GM21515 (cell line): ENCODE measurements at regions not wholly inside any gene's neighbourhood (a gene's known extent, or its start where the extent isn't known, plus 50 kb on each side); places are given as distances from the start of the nearest gene placed in this dataset.
A peak's percentile ranks its signal among the peaks of the same experiment; 100 is the strongest.
"Not testable (repeated sequence)": the region's sequence is repeated elsewhere in the genome, so short reads cannot be mapped to it uniquely, and the experiment has no call there.

ENCODE experiments used
- ATAC-seq: cut with Tn5 transposase; IDR thresholded peaks from one replicate; pipeline ENCODE4 v1.9.1; 2021; ENCODE audit not compliant: unreplicated experiment

DNA sequence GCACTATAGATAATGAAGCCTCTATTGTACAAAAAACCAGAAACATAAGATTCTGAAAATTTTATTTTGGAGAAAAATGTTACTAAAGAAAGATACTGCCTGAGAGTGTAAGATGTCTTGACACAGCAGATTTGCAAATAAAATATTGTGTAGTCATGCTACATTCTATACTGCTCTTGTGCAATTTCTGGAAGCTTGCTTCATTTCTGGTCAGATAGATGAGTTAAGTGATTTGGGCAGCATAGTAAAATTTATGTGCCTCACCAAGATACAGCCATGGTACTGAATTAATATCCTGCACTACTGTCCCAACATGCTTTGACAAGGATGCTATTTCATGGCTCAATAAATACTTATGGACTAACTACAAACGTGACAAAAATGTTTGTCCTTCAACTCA is 55.1 kb upstream of the STARD13 start:
- ATAC-seq, result no peak

DNA sequence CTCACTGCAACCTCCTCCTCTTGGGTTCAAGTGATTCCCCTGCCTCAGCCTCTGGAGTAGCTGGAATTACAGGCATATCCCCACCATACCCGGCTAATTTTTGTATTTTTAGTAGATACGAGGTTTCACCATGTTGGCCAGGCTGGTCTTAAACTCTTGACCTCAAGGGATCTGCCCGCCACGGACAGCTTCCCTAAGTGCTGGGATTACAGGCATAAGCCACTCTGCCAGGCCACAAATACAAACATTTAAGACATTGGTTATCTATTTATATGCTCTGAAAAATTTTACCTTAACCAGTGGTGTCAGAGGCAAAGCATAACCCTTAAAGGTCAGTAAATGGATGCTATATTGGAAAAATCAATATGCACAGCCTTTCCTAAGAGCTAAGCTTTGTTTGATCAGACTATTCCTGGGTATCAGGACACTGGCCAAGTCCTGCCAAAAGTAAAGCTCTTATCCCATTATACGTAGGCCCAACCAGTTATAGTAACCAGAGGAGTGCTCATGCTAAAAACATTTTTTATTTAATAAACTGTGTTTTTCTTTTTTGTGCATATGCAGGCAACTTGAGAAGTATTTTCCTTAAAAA is 56.4 kb upstream of the STARD13 start:
- no peak for ATAC-seq

DNA sequence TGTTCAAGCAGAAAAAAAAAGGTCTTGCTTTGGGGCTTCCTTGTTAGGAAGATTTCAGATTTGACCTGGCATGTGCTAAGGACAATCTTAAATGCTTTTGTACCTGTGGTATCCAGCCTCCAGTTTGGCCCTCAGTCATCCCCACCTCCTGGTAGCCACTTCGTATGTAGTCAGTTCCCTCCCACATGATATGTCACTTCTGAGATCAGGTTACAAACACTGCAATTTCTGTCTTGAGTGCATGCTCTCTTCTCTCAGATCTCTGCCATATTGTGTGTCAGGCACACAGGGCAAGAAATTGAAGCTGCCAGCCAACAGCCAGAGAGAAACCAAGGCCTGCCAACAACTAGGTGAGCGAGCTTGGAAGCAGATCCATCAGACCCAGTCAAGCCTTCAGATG is 60.3 kb upstream of the STARD13 start:
- ATAC-seq, result no peak

DNA sequence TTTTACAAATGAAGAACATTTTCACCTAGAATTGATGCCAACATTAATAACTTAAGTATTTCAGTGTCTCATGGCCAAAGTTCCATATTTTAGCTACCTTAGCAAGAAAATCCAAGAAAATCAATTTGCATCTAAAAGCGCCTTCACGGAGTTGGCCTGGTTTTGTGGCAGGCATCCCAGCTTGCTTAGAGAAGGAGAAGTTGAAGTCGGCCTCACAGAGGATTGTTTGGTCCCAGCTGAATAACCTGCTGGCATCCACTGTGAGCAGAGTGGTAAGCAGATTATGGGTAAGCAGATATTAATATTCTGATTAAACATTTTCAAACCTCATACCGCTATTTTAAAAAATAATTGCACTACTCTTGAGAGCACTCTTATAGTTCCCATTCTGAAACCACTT is 62.3 kb upstream of the STARD13 start:
- ATAC-seq, result no peak

DNA sequence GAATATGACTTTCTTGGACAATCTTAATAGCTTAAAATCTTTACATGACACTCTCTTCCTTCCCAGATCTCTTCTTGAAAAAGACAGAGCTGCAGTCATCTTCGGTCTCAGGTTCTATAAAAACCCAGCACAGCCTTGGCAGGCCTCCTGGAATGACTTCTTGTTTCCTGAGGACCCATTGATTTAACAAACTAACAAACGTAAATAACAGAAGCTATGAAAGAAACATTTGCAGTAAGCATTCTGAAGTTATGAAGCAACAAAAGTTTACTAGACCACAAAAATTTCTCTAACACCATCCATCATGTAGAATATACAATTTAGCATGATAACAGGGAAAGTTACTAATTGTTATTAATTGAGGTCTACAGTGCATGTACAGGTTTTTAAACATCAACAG is 62.8 kb upstream of the STARD13 start:
- ATAC-seq, result no peak

DNA sequence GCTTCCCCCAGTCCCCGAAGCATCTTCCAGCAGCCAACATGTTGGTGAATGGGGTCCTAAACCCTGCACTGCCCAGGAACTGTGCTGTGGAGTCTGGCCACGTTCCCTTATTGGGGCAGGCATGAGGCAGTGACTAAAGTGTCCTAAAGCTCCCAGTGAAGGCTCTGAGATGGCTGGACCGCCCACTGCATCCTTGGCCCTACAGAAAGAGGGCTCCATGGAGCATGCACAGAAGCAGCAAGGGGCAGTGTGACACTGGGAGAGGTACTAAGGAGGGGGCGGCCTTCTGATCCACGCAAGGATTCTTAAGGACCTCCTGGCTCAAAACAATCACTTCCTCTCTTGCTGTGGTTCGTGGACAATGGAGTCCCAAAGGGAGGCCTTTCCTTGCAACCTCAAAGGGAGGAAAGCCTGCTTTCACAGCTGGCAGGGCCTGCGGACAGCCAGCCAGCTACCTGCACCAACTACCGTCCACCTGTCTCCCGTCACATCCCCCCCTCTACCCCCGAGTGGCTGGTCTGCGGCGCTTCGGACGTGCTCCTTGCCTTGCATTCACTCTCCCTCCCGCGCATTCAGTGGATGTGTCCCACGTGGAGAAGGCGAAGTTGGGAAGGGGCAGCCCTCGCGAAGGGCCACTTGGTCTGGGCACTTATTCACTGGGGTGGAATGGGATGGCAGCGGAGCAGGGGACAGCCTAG is 63.9 kb upstream of the STARD13 start:
- no peak for ATAC-seq

DNA sequence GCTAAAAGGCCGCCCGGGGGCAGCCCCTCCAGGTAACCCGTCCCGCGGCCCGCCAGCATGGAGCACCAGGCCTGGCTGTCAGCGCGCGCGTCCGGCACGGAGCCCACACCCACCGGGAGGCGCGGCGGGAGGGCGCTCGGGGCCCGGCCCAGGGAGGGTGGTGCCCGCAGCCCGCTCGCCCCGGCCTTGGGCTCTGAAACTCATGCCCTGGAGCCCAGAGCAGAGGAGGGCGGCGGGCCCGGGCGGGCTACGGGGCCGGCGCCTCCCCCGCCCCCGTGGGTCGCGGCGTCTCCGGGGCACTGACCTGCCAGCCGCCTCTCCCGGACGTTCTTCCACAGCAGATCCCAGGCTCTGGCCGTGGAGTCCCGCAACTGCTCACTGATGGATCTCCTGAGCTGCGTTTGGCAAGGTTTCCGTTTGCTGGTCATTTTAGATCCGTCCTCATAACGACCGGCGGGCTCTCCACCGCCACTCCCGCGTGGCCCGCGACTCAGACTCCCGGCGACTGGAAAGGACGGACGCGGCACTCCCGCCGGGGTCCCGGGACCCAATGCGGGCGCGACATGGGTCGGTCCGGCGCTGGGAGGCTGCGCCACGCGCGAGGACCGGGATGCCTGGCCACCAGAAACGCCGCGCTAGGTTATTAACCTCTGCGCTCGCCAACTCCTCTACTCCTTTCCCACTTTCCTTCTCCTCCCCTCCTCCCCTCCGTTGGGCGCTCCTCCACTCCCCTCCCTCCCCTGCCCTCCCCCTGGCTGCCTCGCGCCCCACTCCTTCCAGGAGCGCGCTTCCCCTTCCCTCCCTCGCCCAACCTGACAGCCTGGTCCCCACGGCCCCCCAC is 64.7 kb upstream of the STARD13 start:
- no peak for ATAC-seq

DNA sequence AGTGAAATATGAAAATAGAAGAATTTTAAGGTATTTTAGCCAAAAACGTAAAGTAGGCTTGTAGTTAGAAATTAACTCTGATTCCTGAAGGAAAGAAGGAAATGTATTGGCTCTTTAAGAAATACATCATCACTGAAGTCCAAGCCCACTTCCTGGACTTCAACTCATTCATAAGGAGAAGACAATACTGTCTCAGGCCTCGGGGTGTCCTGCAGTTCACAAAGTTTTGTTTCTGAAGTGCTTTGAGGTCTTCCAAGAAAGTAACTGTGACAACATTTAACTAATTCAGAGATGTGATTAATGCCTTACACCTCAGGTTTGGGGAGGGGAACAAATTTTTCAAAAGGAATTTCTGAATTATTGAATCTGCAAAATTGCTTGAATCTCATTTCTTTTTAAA is 65.8 kb upstream of the STARD13 start:
- no peak for ATAC-seq

DNA sequence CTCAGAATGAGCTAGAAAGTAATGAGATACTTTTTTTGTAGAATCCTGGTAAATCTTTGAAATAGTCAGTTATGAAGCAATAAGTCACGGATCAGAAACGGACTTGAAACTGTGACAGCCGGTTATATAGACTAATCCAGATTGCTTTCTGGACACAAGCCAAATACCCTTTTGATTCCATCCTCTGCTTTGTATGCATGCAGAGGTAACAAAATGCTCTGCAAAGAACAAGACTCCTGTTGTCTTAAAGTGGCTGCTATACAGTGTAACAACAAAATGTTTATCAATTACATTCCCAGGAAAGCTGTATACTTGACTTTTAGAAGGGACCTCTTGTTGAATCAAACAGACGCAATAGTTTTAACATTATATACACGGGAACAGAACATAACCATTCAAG is 66.5 kb upstream of the STARD13 start:
- ATAC-seq, result no peak

DNA sequence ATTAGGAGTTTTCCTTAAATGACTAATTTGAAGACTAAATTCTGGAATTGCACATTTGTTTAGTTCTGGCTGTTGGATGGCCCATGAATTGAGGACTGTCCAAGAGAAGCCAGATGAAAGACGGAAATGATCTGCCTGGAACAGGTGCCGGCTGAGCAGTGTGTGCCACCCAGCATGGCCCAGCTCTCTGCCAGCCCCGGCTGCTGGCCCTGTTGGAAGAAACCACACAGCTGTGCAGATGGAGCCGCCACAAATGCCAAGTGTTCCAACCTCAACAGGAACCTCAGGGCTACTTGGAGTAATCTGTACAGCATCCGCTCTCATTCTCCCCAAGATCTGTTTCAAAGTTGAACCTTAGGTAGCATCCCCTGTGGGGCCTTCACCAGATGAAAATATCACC is 67.0 kb upstream of the STARD13 start:
- no peak for ATAC-seq

DNA sequence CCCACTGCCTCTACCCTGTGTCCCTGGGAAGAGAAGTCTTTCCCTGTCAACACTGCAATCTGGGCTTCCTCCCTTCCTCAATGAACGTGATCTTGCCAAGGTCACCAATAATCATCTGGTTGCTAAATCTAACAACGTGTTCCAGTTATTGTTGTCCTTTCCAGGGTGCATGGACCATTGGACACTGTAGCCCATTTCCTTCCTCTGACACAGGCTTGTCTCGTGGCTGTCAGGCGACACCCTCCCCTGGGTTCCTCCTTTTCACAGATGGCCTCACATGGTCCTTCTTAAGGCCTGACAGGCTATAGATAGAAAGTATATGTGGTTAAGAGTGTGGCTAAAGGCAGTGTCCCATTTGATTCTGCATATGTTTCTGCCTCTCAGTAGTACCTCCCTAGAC is 67.7 kb upstream of the STARD13 start:
- peak; percentile 70 for ATAC-seq

DNA sequence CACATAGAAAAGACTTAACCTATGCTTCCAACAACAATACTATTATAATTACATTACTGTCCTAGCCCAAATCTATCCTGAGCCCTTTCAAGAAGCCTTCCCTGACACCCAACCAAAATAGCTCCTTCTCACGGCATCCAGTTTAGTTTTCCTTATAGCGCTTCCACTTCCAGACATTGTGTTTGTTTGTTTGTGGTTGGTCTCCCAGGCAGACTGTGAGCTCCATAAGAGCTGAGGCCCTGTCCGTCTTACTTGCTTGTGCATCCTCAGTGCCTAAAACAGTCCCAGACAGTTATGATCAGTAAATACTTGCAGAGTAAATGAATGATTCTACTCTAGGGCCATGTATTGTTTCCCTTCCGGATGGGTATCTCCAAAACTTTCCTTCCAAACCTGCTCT is 68.1 kb upstream of the STARD13 start:
- no peak for ATAC-seq

DNA sequence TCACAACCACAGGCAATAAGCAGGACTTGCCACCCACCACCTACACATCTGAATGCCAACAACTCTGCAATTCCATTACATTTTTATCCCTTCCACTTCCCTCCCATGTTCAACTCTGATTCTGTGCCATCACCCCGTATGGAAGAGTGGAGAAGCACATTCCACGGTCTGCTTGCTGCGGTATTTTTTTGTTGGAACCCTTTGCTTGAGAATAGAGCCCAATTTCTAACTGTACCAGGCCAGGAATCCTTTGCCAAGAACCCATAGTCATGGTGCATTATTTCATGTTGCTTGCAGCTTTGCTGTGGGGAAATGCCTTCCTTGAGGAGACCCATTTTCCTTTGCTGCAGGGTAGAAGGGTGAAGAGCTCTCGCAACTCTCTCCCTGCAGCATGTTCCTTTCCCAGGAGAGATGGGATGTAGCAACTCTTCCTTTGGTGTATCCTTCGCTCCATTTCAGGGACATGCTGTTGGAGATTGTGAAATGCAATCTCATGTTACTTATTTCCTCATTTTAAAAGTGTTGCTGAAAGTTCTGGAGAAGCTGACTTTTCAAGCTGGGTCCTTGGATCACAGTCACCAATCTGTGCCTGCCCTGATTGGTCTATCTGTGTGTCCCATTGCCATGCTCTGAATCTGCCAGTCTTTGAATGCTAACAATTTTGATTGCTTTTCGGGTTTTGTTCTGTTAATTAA is 69.8 kb upstream of the STARD13 start:
- no peak for ATAC-seq

DNA sequence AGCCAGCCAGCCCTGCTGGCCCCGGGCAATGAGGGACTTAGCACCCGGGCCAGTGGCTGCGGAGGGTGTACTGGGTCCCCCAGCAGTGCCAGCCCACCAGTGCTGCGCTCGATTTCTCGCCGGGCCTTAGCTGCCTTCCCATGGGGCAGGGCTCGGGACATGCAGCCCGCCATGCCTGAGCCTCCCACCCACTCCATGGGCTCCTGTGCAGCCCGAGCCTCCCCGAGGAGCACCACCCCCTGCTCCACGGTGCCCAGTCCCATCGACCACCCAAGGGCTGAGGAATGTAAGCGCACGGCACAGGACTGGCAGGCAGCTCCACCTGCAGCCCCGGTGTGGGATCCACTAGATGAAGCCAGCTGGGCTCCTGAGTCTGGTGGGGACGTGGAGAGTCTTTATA is 72.5 kb upstream of the STARD13 start:
- not testable (repeated sequence) for ATAC-seq

DNA sequence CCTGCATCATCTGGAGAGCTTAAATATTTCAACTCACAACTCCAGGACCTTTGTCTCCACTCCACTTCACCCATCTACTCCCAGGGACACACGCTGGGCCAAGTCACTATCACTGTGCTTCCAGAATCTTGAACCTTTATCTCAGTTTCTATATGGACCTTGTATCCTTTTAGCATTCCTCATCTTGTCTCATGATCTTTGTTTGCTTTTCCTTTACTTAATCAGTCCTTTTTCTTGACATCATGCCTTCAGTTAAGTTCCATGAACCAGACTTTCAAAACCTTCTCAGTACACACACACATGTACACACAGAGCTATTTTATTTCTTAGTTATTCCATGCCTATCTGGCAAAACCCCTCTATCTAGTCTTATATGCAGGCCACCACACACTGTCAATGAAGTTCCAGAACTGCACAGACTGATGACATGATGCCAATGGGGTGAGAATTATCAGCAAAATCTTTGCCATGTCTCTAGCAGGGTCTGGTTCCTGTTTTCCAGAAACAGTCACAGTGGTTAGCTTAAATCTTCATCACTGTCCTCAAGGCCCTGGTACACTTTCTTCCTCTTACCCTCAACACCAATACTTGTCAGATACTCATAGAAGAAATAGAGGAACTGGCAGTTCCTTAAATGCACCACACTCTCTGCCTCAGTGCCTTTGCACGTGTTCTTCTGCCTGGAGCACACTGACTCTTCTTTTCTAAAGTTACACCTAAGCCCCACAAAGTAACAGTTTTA is 77.6 kb upstream of the STARD13 start:
- ATAC-seq, result no peak

DNA sequence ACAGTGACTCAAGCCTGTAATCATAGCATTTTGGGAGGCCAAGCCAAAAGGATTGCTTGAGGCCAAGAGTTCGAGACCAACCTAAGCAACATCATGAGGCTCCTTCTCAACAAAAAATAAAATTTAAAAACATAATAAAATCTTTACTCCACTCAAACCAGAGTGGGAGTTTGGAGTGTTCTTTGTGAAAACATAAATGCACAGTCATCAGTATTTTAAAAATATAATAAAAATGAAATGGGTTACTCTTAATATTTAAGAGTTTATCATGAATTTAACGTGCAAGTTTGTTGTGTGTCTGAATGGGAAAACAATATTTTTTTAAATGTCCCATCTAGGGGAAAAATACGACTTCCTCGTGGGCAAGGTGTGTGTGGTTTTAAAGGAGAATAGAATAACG is 78.6 kb upstream of the STARD13 start:
- no peak for ATAC-seq

DNA sequence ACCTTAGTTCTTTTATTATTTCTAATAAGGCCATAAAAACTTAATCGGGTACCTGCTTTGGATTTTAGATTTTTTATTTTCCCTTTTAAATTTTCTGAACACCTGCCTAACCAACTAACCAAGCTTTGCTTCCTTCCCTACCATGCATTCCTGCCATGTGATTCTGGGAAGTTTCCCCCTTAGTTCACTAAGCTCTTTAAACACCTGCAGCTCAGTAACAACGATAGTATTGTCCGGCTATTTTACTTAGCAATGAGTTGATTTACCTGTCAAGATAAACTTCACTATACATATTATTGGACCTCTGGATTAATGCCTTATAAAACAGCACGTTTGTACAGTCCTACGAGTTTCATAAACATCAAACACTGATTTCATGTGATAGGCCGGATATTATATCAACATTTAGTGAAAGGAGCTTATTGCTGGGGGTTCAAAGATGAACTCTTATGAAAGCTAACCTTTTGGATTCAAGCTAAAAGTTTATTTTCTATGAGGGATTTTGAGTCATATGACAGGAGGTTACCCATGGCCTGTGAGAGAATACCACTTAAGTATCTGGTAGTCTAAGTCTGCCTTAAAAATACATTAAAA is 81.0 kb upstream of the STARD13 start:
- ATAC-seq, result no peak

DNA sequence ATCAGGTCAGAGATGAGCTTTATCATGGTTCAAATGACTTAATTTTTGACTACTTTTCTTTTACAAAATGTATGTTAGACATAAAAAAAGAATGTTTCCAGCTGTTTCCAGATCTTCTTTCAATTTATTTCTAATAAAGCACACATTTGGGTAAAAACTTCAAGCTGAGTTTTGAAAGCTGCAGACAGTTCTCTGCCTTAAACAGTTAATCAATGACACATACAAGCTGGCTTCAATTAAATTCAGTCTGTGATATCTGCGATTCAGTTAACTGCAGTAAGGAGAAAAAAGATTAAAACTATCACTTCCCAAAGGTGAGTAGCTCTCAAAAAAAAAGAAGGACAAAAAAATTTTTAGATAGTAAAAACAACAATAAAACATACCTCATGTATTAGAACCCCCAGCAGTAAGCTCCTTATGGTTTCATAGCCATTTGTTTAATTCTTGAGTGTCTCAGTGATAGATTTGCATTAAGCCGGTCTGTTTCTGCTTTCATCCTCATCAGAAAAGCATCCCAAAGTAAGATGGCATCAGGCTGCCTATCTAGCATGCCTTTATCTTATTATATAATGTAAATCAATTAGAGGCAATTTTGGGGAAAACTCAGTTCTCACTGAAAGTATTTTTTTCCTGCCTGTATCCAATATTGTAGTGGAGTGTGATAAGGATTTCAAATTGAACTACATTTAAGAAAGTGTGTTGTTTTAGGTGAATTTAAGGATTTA is 81.8 kb upstream of the STARD13 start:
- ATAC-seq, result no peak

DNA sequence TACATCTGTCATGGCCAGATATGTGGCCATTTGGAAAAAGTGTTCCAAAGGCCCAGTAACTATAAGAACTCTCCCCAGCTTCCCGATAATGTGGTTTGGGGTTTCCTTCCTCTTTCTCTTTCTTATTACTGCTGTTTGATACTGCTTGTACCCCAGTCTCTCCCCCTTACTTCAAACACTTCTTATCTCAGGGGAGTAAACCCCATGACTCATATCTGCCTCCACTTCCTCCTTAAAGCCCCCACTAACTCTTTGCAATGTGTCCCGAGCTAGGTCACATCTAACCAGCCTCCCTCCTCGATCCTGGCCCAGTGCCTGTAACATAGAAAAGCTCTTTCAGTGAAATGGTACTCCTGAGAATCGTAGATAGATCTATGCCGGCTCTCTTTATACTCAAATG is 82.4 kb upstream of the STARD13 start:
- ATAC-seq, result no peak

DNA sequence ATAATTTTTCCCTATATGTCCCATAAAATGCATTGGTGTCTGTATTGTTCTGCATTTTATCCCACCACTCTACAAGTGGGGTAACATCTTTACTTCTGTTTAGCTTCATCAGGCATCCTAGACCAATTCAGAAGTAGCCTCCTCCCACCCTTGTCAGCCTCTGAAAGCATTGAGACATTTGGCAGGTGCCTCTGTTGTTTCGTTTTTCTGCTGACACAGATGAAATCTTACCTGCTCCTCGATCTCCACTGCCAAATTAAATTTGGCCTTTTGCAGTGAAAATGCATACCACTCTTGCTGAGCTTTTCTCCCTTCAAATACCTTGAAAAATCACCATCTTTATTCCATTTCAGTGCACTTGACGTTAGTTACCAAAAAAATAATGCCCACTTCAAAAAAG is 83.5 kb upstream of the STARD13 start:
- no peak for ATAC-seq
